ENCODE measurements at regions not wholly inside any gene's neighbourhood (a gene's known extent, or its start where the extent isn't known, plus 50 kb on each side); places are given as distances from the start of the nearest gene placed in this dataset.
"Not testable (repeated sequence)": the region's sequence is repeated elsewhere in the genome, so short reads cannot be mapped to it uniquely, and the experiment has no call there.

GRCh38 chrX:112450810-112451209 is 228.9 kb downstream of the LHFPL1 start:
- TF ChIP-seq CTCF (conservative IDR thresholded peaks at IDR 0.05) (no peak), ZFX (IDR thresholded peaks at IDR 0.05) (no peak)
- H3K27ac ChIP-seq = no peak overlapping the region

- H3K27ac ChIP-seq = no peak overlapping the region
- TF ChIP-seq ZFX (IDR thresholded peaks at IDR 0.05) (no peak), CTCF (conservative IDR thresholded peaks at IDR 0.05) (no peak)
Observed at GRCh38 chrX:112440277-112440676, 239.5 kb downstream of the LHFPL1 start.

GRCh38 chrX:112424166-112424565 is 255.6 kb downstream of the LHFPL1 start:
- TF ChIP-seq ZFX (IDR thresholded peaks at IDR 0.05) = no peak
- H3K27ac ChIP-seq = no peak overlapping the region

- TF ChIP-seq CTCF (conservative IDR thresholded peaks at IDR 0.05) (no peak), ZFX (IDR thresholded peaks at IDR 0.05) (no peak)
Observed at GRCh38 chrX:112391313-112391712, 288.4 kb downstream of the LHFPL1 start.

GRCh38 chrX:112381649-112382298 is 298.0 kb downstream of the LHFPL1 start:
- not testable (repeated sequence) for H3K27ac ChIP-seq

More at GRCh38 chrX:112391313-112391712, 288.4 kb downstream of the LHFPL1 start:
- H3K27ac ChIP-seq = no peak overlapping the region

- H3K27ac ChIP-seq = no peak overlapping the region
- no peak for TF ChIP-seq ZFX (IDR thresholded peaks at IDR 0.05)
- TF ChIP-seq CTCF (conservative IDR thresholded peaks at IDR 0.05) = no peak
Observed at GRCh38 chrX:112380541-112381278, 298.1 kb upstream of the TRPC5 start.

GRCh38 chrX:112377481-112377880 is 294.9 kb upstream of the TRPC5 start:
- no peak for TF ChIP-seq CTCF (conservative IDR thresholded peaks at IDR 0.05)
- no peak for TF ChIP-seq ZFX (IDR thresholded peaks at IDR 0.05)
- no peak overlapping the region for H3K27ac ChIP-seq

GRCh38 chrX:112368371-112368770 is 285.8 kb upstream of the TRPC5 start:
- TF ChIP-seq CTCF (conservative IDR thresholded peaks at IDR 0.05) (peak; percentile 67), ZFX (IDR thresholded peaks at IDR 0.05) (no peak)
- no peak overlapping the region for H3K27ac ChIP-seq
